ENCODE measurements at regions not wholly inside any gene's neighbourhood (a gene's known extent, or its start where the extent isn't known, plus 50 kb on each side); places are given as distances from the start of the nearest gene placed in this dataset.
"Not testable (repeated sequence)": the region's sequence is repeated elsewhere in the genome, so short reads cannot be mapped to it uniquely, and the experiment has no call there.

DNA sequence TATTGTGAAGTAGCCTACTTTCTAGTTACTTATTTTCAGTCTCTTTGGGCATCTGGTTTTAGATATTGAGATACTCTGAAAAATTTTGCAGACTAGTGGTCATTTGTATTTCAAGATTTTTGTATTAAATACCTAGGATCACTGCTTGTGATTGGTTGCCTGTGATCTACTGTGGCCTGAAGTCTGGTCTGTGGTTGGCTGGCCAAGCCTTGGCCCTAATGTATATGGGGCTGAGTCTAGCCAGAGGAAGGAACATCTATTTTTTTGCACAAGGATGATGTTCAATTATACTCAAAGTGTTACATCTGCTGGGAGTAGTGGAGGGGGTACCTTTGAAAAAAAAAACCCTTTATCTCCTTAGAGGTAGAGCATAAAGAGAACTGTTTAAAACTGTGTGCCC lies 50.2 kb upstream of the NIPA1 start:
- not testable (repeated sequence) for TF ChIP-seq POLR2A, POLR2AphosphoS5, CTCF (IDR thresholded peaks at IDR 0.05)
